Gastrocnemius medialis (tissue), 4 donors: ENCODE measurements at regions not wholly inside any gene's neighbourhood (a gene's known extent, or its start where the extent isn't known, plus 50 kb on each side); places are given as distances from the start of the nearest gene placed in this dataset.
"Not testable (repeated sequence)": the region's sequence is repeated elsewhere in the genome, so short reads cannot be mapped to it uniquely, and the experiment has no call there.

Experiments used
- ATAC-seq, 2 donors: fragments of 150-250 bp; one replicate each; pipeline ENCODE4 v1.9.1; 2016
- DNase-seq, 2 donors: peaks; one replicate each; pipeline ENCODE4 v3.0.0-alpha.2; 2019
- H3K27ac ChIP-seq, 4 donors: fragments of 200-600 bp; sonication (generic); 1 replicate in 1 of 4; 2 replicates in 3 of 4; pipeline ENCODE4 v1.5.1; 2016 to 2018; ENCODE audit warnings: mild to moderate bottlenecking in 2 of 4, moderate library complexity in 1 of 4
- H3K27me3 ChIP-seq, 3 donors: fragments of 200-600 bp; sonication (generic) in 2 of 3; 1 replicate in 1 of 3; 2 replicates in 2 of 3; pipeline versions ENCODE4 v1.5.1 to v1.6.0; 2016 to 2019; ENCODE audit warnings: mild to moderate bottlenecking in 1 of 3, moderate library complexity in 1 of 3
- H3K36me3 ChIP-seq, 2 donors: fragments of 200-600 bp; sonication (generic) in 1 of 2; one replicate each; pipeline ENCODE4 v1.5.1; 2017 to 2018
- H3K4me1 ChIP-seq, 2 donors: fragments of 200-600 bp; sonication (generic) in 1 of 2; one replicate each; pipeline ENCODE4 v1.5.1; 2016 to 2017; ENCODE audit warnings: mild to moderate bottlenecking in 2 of 2
- H3K4me3 ChIP-seq, 4 donors: fragments of 200-600 bp; sonication (generic) in 3 of 4; 1 replicate in 1 of 4; 2 replicates in 3 of 4; pipeline ENCODE4 v1.5.1; 2016 to 2019; ENCODE audit warnings: mild to moderate bottlenecking in 2 of 4
- H3K9me3 ChIP-seq, 3 donors: fragments of 200-600 bp; sonication (generic) in 2 of 3; 1 replicate in 1 of 3; 2 replicates in 2 of 3; pipeline ENCODE4 v1.5.1; 2016 to 2019
- CTCF ChIP-seq, 5 experiments: fragments of 450-650 bp in 3 of 5; fragments of 200-600 bp in 2 of 5; sonication (generic) in 2 of 5; IDR thresholded peaks in 4 of 5; conservative IDR thresholded peaks in 1 of 5; 1 replicate in 4 of 5; 2 replicates in 1 of 5; pipeline ENCODE4 v1.5.1; 2016 to 2019; ENCODE audit warnings: antibody characterized with exemption in 5 of 5, mild to moderate bottlenecking in 3 of 5, moderate library complexity in 3 of 5
- POLR2A ChIP-seq, 2 donors: fragments of 450-650 bp; IDR thresholded peaks; one replicate each; pipeline ENCODE4 v1.6.1; 2017; ENCODE audit warnings: antibody characterized with exemption in 2 of 2, mild to moderate bottlenecking in 2 of 2, moderate library complexity in 2 of 2
- in situ Hi-C, 4 donors: fragments of 200-750 bp; cut with MboI; loops; one replicate each; pipeline versions ENCODE4 v1.15.0 to v1.8.0; 2017; ENCODE audit warnings: low sequenced_read_pairs in 4 of 4
- intact Hi-C: fragments of 100-400 bp; cut with DNase I; formaldehyde crosslinking; loops from one replicate; pipeline ENCODE4 v1.15.1; 2023; ENCODE audit warnings: low total_unique reads

DNA sequence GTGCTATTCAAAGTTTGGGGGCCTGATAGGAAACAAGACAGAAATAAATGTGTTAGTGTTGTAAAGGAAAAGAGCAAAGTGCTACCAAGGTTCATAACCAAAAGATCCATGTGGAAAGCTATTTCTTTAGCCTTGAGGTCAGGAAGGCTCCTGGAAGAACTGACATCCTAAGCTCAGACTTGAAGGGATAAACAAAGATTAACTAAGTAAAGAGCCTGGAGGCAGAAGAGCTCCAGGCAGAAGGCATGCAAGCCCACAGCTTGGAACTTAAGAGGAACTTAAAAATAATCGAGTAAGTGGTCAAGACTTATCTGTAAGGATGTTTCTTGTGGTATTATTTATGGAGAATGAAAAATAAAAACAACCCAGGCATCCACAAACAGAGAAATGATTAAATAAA lies 245.0 kb upstream of the MGAT5 start:
- no peak for TF ChIP-seq POLR2A (IDR thresholded peaks at IDR 0.05)
- no peak for TF ChIP-seq CTCF (IDR thresholded peaks at IDR 0.05 in 4 of 5, conservative IDR thresholded peaks at IDR 0.05 in 1 of 5)
- DNase-seq: no peak
- H3K9me3 ChIP-seq: no peaks in the 10 kb centered on the region
- intact Hi-C loops (no loop called here), in situ Hi-C loops (no loop called here)
- no peak overlapping the region for H3K4me3 ChIP-seq
- H3K4me1 ChIP-seq: no peaks in the 10 kb centered on the region
- H3K27me3 ChIP-seq: no peaks in the 10 kb centered on the region
- H3K27ac ChIP-seq: no peak overlapping the region
- no peak for ATAC-seq
- H3K36me3 ChIP-seq: no peaks in the 10 kb centered on the region

- intact Hi-C loops: no loop called here
- Histone ChIP-seq H3K36me3 (no peaks in the 10 kb centered on the region), H3K27ac (no peak overlapping the region), H3K4me1 (no peaks in the 10 kb centered on the region), H3K27me3 (no peaks in the 10 kb centered on the region), H3K4me3 (no peak overlapping the region), H3K9me3 (no peaks in the 10 kb centered on the region)
- DNase-seq (no peak), ATAC-seq (no peak)
- in situ Hi-C loops: no loop called here
- TF ChIP-seq POLR2A (IDR thresholded peaks at IDR 0.05): no peak
- no peak for TF ChIP-seq CTCF (IDR thresholded peaks at IDR 0.05 in 4 of 5, conservative IDR thresholded peaks at IDR 0.05 in 1 of 5)
Measured at GRCh38 chr2:134009440-134009839, 244.4 kb upstream of the MGAT5 start.

DNA sequence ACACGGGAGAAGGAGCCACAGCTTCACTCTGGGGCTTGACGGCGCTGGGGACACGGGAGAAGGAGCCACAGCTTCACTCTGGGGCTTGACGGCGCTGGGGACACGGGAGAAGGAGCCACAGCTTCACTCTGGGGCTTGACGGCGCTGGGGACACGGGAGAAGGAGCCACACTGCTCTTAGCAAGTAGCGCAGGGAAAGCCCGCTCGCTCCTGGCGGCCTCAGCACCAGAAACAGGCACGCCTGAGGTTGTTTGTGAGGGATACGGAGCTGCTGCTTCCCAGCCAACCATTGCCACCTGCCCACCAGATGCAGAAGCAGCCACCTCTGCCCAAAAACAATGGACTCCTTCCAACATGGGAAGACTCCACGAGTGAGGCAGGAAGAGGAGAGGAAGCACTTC lies 244.0 kb upstream of the MGAT5 start:
- intact Hi-C loops, ATAC-seq, H3K27ac ChIP-seq, H3K27me3 ChIP-seq, H3K36me3 ChIP-seq, H3K4me1 ChIP-seq, DNase-seq, in situ Hi-C loops, H3K9me3 ChIP-seq, H3K4me3 ChIP-seq: not testable (repeated sequence)

DNA sequence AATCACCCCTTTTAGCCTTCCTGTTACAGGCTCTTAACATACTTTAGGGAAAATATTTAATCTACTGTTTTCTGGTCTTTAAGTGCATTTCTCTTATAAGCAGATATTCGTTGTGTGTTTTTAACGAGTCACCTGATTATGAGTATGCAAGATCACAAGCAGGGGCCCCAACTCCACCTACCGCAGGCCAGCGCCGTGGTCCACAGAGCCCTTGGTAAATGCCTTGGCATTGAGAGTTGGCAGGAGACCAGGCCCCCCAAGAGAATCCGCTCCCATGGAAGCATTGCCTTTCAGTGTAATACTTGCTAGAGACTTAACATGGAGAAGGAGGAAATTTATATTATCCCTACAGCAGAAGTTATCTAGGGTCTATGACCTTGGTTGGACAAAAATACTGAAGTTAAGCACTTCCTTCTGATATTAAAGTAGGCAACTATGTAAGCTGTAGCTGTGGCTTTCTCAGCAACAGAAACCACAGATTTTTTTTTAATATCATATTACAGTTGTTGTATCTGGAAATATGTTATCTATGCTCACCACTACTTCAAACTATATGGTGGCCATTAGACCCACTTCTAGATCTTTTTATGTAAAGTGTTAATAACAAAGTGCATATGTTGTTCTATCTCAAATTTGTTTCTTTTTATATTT lies 241.8 kb upstream of the MGAT5 start:
- TF ChIP-seq POLR2A (IDR thresholded peaks at IDR 0.05) (no peak), CTCF (IDR thresholded peaks at IDR 0.05 in 4 of 5, conservative IDR thresholded peaks at IDR 0.05 in 1 of 5) (no peak)
- H3K36me3 ChIP-seq: no peaks in the 10 kb centered on the region
- in situ Hi-C loops: no loop called here
- intact Hi-C loops: no loop called here
- H3K4me1 ChIP-seq: no peaks in the 10 kb centered on the region
- H3K9me3 ChIP-seq: no peaks in the 10 kb centered on the region
- DNase-seq: no peak
- H3K27ac ChIP-seq: no peak overlapping the region
- no peaks in the 10 kb centered on the region for H3K27me3 ChIP-seq
- no peak for ATAC-seq
- H3K4me3 ChIP-seq: no peak overlapping the region

GRCh38 chr2:134014196-134014960 lies 239.5 kb upstream of the MGAT5 start:
- no peak for ATAC-seq
- in situ Hi-C loops: no loop called here
- H3K9me3 ChIP-seq: no peaks in the 10 kb centered on the region

More at GRCh38 chr2:134014196-134014960, 239.5 kb upstream of the MGAT5 start:
- TF ChIP-seq POLR2A (IDR thresholded peaks at IDR 0.05) (no peak), CTCF (IDR thresholded peaks at IDR 0.05 in 4 of 5, conservative IDR thresholded peaks at IDR 0.05 in 1 of 5) (no peak)
- Histone ChIP-seq H3K4me1 (no peaks in the 10 kb centered on the region), H3K36me3 (no peaks in the 10 kb centered on the region), H3K27me3 (no peaks in the 10 kb centered on the region), H3K4me3 (no peak overlapping the region), H3K27ac (no peak overlapping the region)
- no peak for DNase-seq
- intact Hi-C loops: no loop called here
